Neutrophil (primary cell): ENCODE measurements at regions not wholly inside any gene's neighbourhood (a gene's known extent, or its start where the extent isn't known, plus 50 kb on each side); places are given as distances from the start of the nearest gene placed in this dataset.

Experiments used
- H3K27ac ChIP-seq: fragments of 200-600 bp; sonication (generic); 2 replicates; pipeline ENCODE4 v1.5.1; 2016; ENCODE audit warnings: mild to moderate bottlenecking, moderate library complexity
- H3K27me3 ChIP-seq: fragments of 200-600 bp; sonication (generic); 2 replicates; pipeline ENCODE4 v1.6.0; 2016; ENCODE audit warnings: mild to moderate bottlenecking
- H3K36me3 ChIP-seq: fragments of 200-600 bp; sonication (generic); 2 replicates; pipeline ENCODE4 v1.5.1; 2017
- H3K4me1 ChIP-seq, 2 experiments: fragments of 200-600 bp in 1 of 2; sonication (generic) in 1 of 2; 1 replicate in 1 of 2; 2 replicates in 1 of 2; pipeline versions ENCODE4 v1.5.1 to v1.6.1; 2013 to 2016; ENCODE audit warnings: low read depth in 1 of 2, low read length in 1 of 2, mild to moderate bottlenecking in 1 of 2, moderate library complexity in 1 of 2; ENCODE audit not compliant: control insufficient read depth in 1 of 2, insufficient read depth in 1 of 2
- H3K4me3 ChIP-seq, 2 experiments: fragments of 200-600 bp in 1 of 2; sonication (generic) in 1 of 2; 1 replicate in 1 of 2; 2 replicates in 1 of 2; pipeline ENCODE4 v1.5.1; 2013 to 2016; ENCODE audit warnings: low read depth in 1 of 2, low read length in 1 of 2, mild to moderate bottlenecking in 1 of 2, moderate library complexity in 1 of 2
- H3K9me3 ChIP-seq: fragments of 200-600 bp; sonication (generic); 2 replicates; pipeline ENCODE4 v1.5.1; 2016
- CTCF ChIP-seq: fragments of 200-600 bp; sonication (generic); IDR thresholded peaks from 2 replicates; pipeline ENCODE4 v1.5.1; 2016; ENCODE audit warnings: antibody characterized with exemption

- Histone ChIP-seq H3K36me3 (no peaks in the 10 kb centered on the region), H3K4me3 (no peak overlapping the region), H3K9me3 (no peaks in the 10 kb centered on the region), H3K27me3 (no peaks in the 10 kb centered on the region), H3K27ac (no peak overlapping the region), H3K4me1 (no peaks in the 10 kb centered on the region)
- no peak for TF ChIP-seq CTCF
These were observed 527.0 kb downstream of the SOX6 start for GRCh38 chr11:15829312-15829711.

- Histone ChIP-seq H3K27me3 (no peaks in the 10 kb centered on the region), H3K4me1 (no peaks in the 10 kb centered on the region), H3K9me3 (no peaks in the 10 kb centered on the region), H3K27ac (no peak overlapping the region), H3K4me3 (no peak overlapping the region), H3K36me3 (no peaks in the 10 kb centered on the region)
- no peak for TF ChIP-seq CTCF
These were observed 525.5 kb downstream of the SOX6 start for GRCh38 chr11:15830741-15831428.

GRCh38 chr11:15835788-15836411 is 520.4 kb downstream of the SOX6 start:
- no peak for TF ChIP-seq CTCF
- Histone ChIP-seq H3K27me3 (peaks cover 14% of the 10 kb centered on the region), H3K4me3 (no peak overlapping the region), H3K9me3 (no peaks in the 10 kb centered on the region), H3K4me1 (no peaks in the 10 kb centered on the region), H3K27ac (no peak overlapping the region), H3K36me3 (no peaks in the 10 kb centered on the region)

GRCh38 chr11:15836795-15837194 is 519.6 kb downstream of the SOX6 start:
- no peaks in the 10 kb centered on the region for H3K4me1 ChIP-seq
- H3K27me3 ChIP-seq: peaks cover 22% of the 10 kb centered on the region
- no peaks in the 10 kb centered on the region for H3K9me3 ChIP-seq
- no peak for TF ChIP-seq CTCF
- no peak overlapping the region for H3K4me3 ChIP-seq
- no peak overlapping the region for H3K27ac ChIP-seq
- no peaks in the 10 kb centered on the region for H3K36me3 ChIP-seq

- H3K4me3 ChIP-seq: no peak overlapping the region
- no peaks in the 10 kb centered on the region for H3K36me3 ChIP-seq
- no peak for TF ChIP-seq CTCF
- H3K27me3 ChIP-seq: peaks cover 31% of the 10 kb centered on the region
- no peak overlapping the region for H3K27ac ChIP-seq
- no peaks in the 10 kb centered on the region for H3K4me1 ChIP-seq
- H3K9me3 ChIP-seq: no peaks in the 10 kb centered on the region
These were observed 518.4 kb downstream of the SOX6 start for GRCh38 chr11:15837901-15838489.
